ENCODE measurements at regions not wholly inside any gene's neighbourhood (a gene's known extent, or its start where the extent isn't known, plus 50 kb on each side); places are given as distances from the start of the nearest gene placed in this dataset.

DNA sequence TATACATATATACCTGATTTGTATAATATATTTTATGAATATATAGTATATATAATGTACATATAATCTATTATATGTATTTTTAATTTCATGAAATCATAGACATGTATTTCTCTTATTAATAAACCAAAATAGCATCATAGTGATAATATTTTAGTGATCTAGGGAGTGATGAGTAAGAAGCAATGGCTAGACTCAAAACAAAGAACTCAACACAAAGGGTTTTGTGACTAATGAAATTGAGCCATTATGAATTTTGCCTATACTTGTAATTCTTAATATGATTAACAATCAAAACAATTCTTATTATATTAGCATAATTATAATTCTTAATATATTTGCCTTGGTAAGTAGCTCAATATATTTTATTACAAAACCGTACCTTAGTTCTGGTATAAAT lies 1614.1 kb upstream of the TMEFF2 start:
- Histone ChIP-seq H3K9ac (replicated peaks; ENCODE audit: extremely low read depth, insufficient read depth, low read length) (no peak overlapping the region), H3K4me1 (ENCODE audit: control insufficient read depth, extremely low read depth, insufficient read depth, low read length) (no peaks in the 10 kb centered on the region), H3K9me1 (replicated peaks; ENCODE audit: control insufficient read depth, extremely low read depth, insufficient read depth, low read length) (no peaks in the 10 kb centered on the region), H3K27me3 (ENCODE audit: control insufficient read depth in 2 of 2, insufficient read depth in 2 of 2, low read length in 2 of 2) (no peaks in the 10 kb centered on the region), H2AFZ (ENCODE audit: low read depth, low read length) (no peak overlapping the region), H3K4me2 (ENCODE audit: insufficient read depth, low read length) (no peak overlapping the region), H3K9me3 (replicated peaks; ENCODE audit: control insufficient read depth, insufficient read depth, low read length) (no peaks in the 10 kb centered on the region), H4K20me1 (replicated peaks; ENCODE audit: control insufficient read depth, extremely low read depth, insufficient read depth, low read length) (no peaks in the 10 kb centered on the region), H3K4me3 (replicated peaks in 1 of 3; ENCODE audit: insufficient read depth in 1 of 3, low read depth in 1 of 3, low read length in 3 of 3) (no peak overlapping the region), H3K36me3 (ENCODE audit: control insufficient read depth in 2 of 2, extremely low read depth in 1 of 2, insufficient read depth in 2 of 2, low read length in 2 of 2) (no peaks in the 10 kb centered on the region), H3K27ac (ENCODE audit: insufficient read depth, low read depth, low read length) (no peak overlapping the region), H3K79me2 (ENCODE audit: control insufficient read depth, insufficient read depth, low read length) (no peaks in the 10 kb centered on the region)
- ChIA-PET CTCF (no interaction called here), POLR2A (no interaction called here)
- dilution Hi-C loops (cut with MboI; ENCODE audit: extremely low pct_ligation_motif_present, low sequenced_read_pairs) (no loop called here), intact Hi-C loops (cut with micrococcal nuclease) (no loop called here)
- DNase-seq (ENCODE audit: low read depth, low spot score) (no peak), FAIRE-seq (no peak)
- no TSS peak for BruUV-seq (replicated peaks)
- no peak for TF ChIP-seq MYC (IDR thresholded peaks at IDR 0.05; ENCODE audit: low read depth, low read length)
- no peak for TF ChIP-seq POLR2A (IDR thresholded peaks at IDR 0.05; ENCODE audit: low read depth, low read length)
- TF ChIP-seq, protein P1, sequence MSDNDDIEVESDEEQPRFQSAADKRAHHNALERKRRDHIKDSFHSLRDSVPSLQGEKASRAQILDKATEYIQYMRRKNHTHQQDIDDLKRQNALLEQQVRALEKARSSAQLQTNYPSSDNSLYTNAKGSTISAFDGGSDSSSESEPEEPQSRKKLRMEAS (IDR thresholded peaks at IDR 0.05; ENCODE audit: insufficient read depth, insufficient read length), result no peak
- TF ChIP-seq JUN (IDR thresholded peaks at IDR 0.05; ENCODE audit: borderline replicate concordance, insufficient read depth, insufficient read length, low read depth), result no peak
- no peak for TF ChIP-seq EZH2 (IDR thresholded peaks at IDR 0.05; ENCODE audit: borderline replicate concordance, low read depth, low read length, severe bottlenecking)
- no peak for TF ChIP-seq POLR2AphosphoS5 (IDR thresholded peaks at IDR 0.05; ENCODE audit: insufficient read depth, low read depth, low read length)

DNA sequence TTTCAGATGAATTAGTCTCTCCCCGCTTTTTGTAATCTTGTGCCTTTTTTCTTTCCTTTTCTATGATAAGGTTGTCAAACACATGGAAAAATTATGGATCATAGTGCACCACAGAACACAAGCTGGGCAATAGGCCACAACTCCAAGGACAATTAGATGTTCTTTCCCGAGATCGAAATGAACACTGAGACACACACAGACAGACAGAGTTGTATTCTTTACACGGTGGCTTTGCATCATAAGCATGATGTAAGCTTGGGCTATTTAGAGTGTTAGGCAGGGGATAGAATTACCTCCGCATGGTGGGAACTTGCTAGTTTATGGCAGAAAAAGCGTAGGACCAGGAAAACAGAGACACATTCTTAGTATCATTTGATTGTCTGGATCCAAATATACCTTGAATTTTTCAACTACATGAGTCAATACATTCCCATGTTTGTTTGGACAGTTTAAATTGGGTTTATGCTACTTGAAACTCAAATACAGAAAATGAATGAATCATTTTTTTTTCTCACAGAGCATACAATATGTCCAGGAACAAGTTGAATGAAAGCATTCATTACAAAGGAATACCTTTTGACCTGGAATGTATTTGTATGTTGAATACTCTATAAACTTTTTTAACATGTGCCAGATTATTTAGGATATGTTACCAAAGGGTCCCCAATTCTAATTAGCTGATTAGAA lies 1611.5 kb upstream of the TMEFF2 start:
- FAIRE-seq, result no peak
- no peaks in the 10 kb centered on the region for H3K79me2 ChIP-seq (ENCODE audit: control insufficient read depth, insufficient read depth, low read length)
- no TSS peak for BruUV-seq (replicated peaks)
- no peak overlapping the region for H3K9ac ChIP-seq (replicated peaks; ENCODE audit: extremely low read depth, insufficient read depth, low read length)
- no peaks in the 10 kb centered on the region for H4K20me1 ChIP-seq (replicated peaks; ENCODE audit: control insufficient read depth, extremely low read depth, insufficient read depth, low read length)
- ChIA-PET CTCF (no interaction called here), POLR2A (no interaction called here)
- no peaks in the 10 kb centered on the region for H3K36me3 ChIP-seq (ENCODE audit: control insufficient read depth in 2 of 2, extremely low read depth in 1 of 2, insufficient read depth in 2 of 2, low read length in 2 of 2)
- no peaks in the 10 kb centered on the region for H3K9me1 ChIP-seq (replicated peaks; ENCODE audit: control insufficient read depth, extremely low read depth, insufficient read depth, low read length)
- H2AFZ ChIP-seq (ENCODE audit: low read depth, low read length), result no peak overlapping the region
- dilution Hi-C loops (cut with MboI; ENCODE audit: extremely low pct_ligation_motif_present, low sequenced_read_pairs) (no loop called here), intact Hi-C loops (cut with micrococcal nuclease) (no loop called here)
- H3K4me2 ChIP-seq (ENCODE audit: insufficient read depth, low read length), result no peak overlapping the region
- H3K27me3 ChIP-seq (ENCODE audit: control insufficient read depth in 2 of 2, insufficient read depth in 2 of 2, low read length in 2 of 2), result no peaks in the 10 kb centered on the region
- H3K4me1 ChIP-seq (ENCODE audit: control insufficient read depth, extremely low read depth, insufficient read depth, low read length), result no peaks in the 10 kb centered on the region
- no peak overlapping the region for H3K4me3 ChIP-seq (replicated peaks in 1 of 3; ENCODE audit: insufficient read depth in 1 of 3, low read depth in 1 of 3, low read length in 3 of 3)
- DNase-seq (ENCODE audit: low read depth, low spot score), result no peak
- no peak overlapping the region for H3K27ac ChIP-seq (ENCODE audit: insufficient read depth, low read depth, low read length)
- no peak for TF ChIP-seq JUN (IDR thresholded peaks at IDR 0.05; ENCODE audit: borderline replicate concordance, insufficient read depth, insufficient read length, low read depth)
- TF ChIP-seq GATA2 (IDR thresholded peaks at IDR 0.05; ENCODE audit: insufficient read depth, insufficient read length, low read depth, low read length), result no peak
- TF ChIP-seq, protein P2, sequence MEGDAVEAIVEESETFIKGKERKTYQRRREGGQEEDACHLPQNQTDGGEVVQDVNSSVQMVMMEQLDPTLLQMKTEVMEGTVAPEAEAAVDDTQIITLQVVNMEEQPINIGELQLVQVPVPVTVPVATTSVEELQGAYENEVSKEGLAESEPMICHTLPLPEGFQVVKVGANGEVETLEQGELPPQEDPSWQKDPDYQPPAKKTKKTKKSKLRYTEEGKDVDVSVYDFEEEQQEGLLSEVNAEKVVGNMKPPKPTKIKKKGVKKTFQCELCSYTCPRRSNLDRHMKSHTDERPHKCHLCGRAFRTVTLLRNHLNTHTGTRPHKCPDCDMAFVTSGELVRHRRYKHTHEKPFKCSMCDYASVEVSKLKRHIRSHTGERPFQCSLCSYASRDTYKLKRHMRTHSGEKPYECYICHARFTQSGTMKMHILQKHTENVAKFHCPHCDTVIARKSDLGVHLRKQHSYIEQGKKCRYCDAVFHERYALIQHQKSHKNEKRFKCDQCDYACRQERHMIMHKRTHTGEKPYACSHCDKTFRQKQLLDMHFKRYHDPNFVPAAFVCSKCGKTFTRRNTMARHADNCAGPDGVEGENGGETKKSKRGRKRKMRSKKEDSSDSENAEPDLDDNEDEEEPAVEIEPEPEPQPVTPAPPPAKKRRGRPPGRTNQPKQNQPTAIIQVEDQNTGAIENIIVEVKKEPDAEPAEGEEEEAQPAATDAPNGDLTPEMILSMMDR (IDR thresholded peaks at IDR 0.05; ENCODE audit: extremely low read depth in 1 of 2, insufficient read depth in 1 of 2, low read depth in 1 of 2, low read length in 2 of 2), result no peak
- TF ChIP-seq MYC (IDR thresholded peaks at IDR 0.05; ENCODE audit: low read depth, low read length), result no peak
- TF ChIP-seq EZH2 (IDR thresholded peaks at IDR 0.05; ENCODE audit: borderline replicate concordance, low read depth, low read length, severe bottlenecking), result no peak
- no peak for TF ChIP-seq POLR2AphosphoS5 (IDR thresholded peaks at IDR 0.05; ENCODE audit: insufficient read depth, low read depth, low read length)
- TF ChIP-seq, protein P1 (IDR thresholded peaks at IDR 0.05; ENCODE audit: insufficient read depth, insufficient read length), result no peak
- no peak for TF ChIP-seq POLR2A (IDR thresholded peaks at IDR 0.05; ENCODE audit: low read depth, low read length)
- no peak for TF ChIP-seq FOS (IDR thresholded peaks at IDR 0.05; ENCODE audit: borderline replicate concordance, insufficient read depth, low read length)
- no peaks in the 10 kb centered on the region for H3K9me3 ChIP-seq (replicated peaks; ENCODE audit: control insufficient read depth, insufficient read depth, low read length)

Data from endothelial cell of umbilical vein (primary cell).